Kidney (tissue), 13 donors: ENCODE measurements at regions not wholly inside any gene's neighbourhood (a gene's known extent, or its start where the extent isn't known, plus 50 kb on each side); places are given as distances from the start of the nearest gene placed in this dataset.

Experiments
- DNase-seq, 5 donors: peaks; one replicate each; pipeline ENCODE4 v3.0.0-alpha.2; 2013 to 2020
- FAIRE-seq: peaks from 2 replicates; lab custom pipeline; 2012; peaks lifted over from hg19 to GRCh38; lab: Jason Lieb, UNC
- H3K27ac ChIP-seq, 2 donors: one replicate each; pipeline ENCODE4 v1.7.0; 2013; ENCODE audit warnings: low read depth in 2 of 2, low read length in 2 of 2, inconsistent platforms in 1 of 2
- H3K27me3 ChIP-seq: one replicate; pipeline ENCODE4 v1.7.1; 2013; ENCODE audit warnings: low read length, inconsistent platforms; ENCODE audit not compliant: control insufficient read depth, insufficient read depth
- H3K36me3 ChIP-seq, 3 donors: one replicate each; pipeline versions ENCODE4 v1.7.0 to v1.7.1; 2013; ENCODE audit warnings: low read length in 3 of 3, control low read depth in 1 of 3, inconsistent platforms in 1 of 3; ENCODE audit not compliant: insufficient read depth in 3 of 3, control insufficient read depth in 2 of 3
- H3K4me1 ChIP-seq, 3 donors: one replicate each; pipeline versions ENCODE4 v1.7.0 to v1.7.1; 2013; ENCODE audit warnings: low read length in 3 of 3, inconsistent platforms in 1 of 3, low read depth in 1 of 3; ENCODE audit not compliant: control insufficient read depth in 2 of 3, insufficient read depth in 2 of 3
- H3K4me3 ChIP-seq, 3 donors: one replicate each; pipeline versions ENCODE4 v1.7.0 to v1.8.1; 2013; ENCODE audit warnings: low read length in 3 of 3, control low read depth in 1 of 3, inconsistent platforms in 1 of 3
- H3K9ac ChIP-seq, 3 donors: one replicate each; pipeline versions ENCODE4 v1.7.0 to v1.7.1; 2013; ENCODE audit warnings: low read length in 3 of 3, control low read depth in 1 of 3, inconsistent platforms in 1 of 3
- H3K9me3 ChIP-seq, 3 donors: one replicate each; pipeline versions ENCODE4 v1.7.0 to v1.7.1; 2013; ENCODE audit warnings: low read length in 3 of 3, control low read depth in 1 of 3, inconsistent platforms in 1 of 3; ENCODE audit not compliant: control insufficient read depth in 2 of 3, insufficient read depth in 1 of 3
- intact Hi-C: fragments of 100-400 bp; cut with DNase I; formaldehyde crosslinking; loops from one replicate; pipeline ENCODE4 v1.11.1; 2022
- TF ChIP-seq, protein P1 (sequence below): IDR thresholded peaks from 3 replicates; pipeline ENCODE4 v1.5.1; 2012; ENCODE audit warnings: mild to moderate bottlenecking, moderate library complexity, borderline replicate concordance; ENCODE audit not compliant: insufficient read depth; ENCODE audit errors: extremely low read depth
- donor health status: control.
- donor health status: control.
- donor health status: control.
- donor health status: control.
- donor health status: control.
- donor health status: DM: yes; HTN: yes; CAD: no.
- donor health status: Normal renal cell carcinoma (clear cell type).

DNA sequence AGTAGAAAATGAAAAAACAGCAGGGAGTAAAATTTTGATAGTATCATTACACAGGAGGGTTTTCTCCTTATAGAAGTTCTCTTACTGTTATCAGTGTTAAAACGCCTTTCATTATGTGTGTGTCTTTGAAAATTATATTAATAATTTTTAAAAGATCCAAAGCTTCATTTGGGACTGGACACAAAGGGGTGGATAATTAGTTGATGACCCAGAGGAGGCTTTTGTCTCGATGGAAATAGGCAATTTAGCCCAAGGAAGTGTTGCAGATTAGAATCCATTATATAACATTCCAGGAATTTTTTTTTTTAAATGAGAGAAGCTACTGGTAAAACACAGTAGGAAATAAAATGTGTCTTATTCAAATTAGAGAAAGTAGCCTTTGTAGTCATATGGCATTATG, 1339.3 kb downstream of the FSTL5 start:
- no peak for FAIRE-seq
- Histone ChIP-seq H3K4me3 (no peak overlapping the region), H3K27me3 (no peaks in the 10 kb centered on the region), H3K36me3 (no peaks in the 10 kb centered on the region), H3K4me1 (no peaks in the 10 kb centered on the region), H3K9ac (no peak overlapping the region), H3K9me3 (no peaks in the 10 kb centered on the region), H3K27ac (no peak overlapping the region)
- TF ChIP-seq, protein P1, sequence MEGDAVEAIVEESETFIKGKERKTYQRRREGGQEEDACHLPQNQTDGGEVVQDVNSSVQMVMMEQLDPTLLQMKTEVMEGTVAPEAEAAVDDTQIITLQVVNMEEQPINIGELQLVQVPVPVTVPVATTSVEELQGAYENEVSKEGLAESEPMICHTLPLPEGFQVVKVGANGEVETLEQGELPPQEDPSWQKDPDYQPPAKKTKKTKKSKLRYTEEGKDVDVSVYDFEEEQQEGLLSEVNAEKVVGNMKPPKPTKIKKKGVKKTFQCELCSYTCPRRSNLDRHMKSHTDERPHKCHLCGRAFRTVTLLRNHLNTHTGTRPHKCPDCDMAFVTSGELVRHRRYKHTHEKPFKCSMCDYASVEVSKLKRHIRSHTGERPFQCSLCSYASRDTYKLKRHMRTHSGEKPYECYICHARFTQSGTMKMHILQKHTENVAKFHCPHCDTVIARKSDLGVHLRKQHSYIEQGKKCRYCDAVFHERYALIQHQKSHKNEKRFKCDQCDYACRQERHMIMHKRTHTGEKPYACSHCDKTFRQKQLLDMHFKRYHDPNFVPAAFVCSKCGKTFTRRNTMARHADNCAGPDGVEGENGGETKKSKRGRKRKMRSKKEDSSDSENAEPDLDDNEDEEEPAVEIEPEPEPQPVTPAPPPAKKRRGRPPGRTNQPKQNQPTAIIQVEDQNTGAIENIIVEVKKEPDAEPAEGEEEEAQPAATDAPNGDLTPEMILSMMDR = no peak
- no peak for DNase-seq
- intact Hi-C loops = no loop called here

DNA sequence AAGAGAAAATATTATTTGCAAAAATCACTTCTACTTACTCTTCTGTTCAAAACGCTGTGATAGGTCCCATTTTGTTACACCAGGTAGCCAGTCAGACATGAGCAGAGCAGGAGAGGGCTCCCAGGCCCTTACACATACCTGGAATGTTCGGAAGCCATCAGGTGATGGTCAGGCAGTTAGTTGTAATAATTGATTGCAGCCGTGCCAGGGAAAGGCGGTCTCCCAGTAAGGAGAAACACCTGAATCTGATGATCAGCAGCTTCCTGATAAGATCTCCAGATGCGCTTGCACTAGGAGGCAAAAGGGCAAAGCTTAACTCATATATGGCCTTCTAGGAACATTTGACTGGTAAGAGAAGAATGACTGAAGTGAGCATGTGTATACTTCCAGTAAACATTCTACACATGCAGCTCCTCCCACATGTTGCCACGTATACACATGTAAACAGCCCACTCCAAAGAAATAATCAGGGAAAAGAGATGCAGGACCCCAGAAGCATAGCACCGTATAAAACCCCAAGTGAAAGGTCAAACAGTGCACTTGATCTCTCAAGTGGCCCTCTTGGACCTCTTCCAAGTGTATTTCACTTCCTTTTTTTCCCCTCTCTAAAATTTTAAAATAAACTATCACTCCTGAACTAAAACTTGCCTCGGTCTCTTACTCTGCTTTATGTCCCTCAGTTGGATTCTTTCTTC, 1338.0 kb downstream of the FSTL5 start:
- FAIRE-seq = no peak
- Histone ChIP-seq H3K9me3 (no peaks in the 10 kb centered on the region), H3K4me1 (no peaks in the 10 kb centered on the region), H3K27me3 (no peaks in the 10 kb centered on the region), H3K4me3 (no peak overlapping the region), H3K9ac (no peak overlapping the region), H3K27ac (no peak overlapping the region), H3K36me3 (no peaks in the 10 kb centered on the region)
- TF ChIP-seq, protein P1 = no peak
- intact Hi-C loops = no loop called here
- DNase-seq = no peak

DNA sequence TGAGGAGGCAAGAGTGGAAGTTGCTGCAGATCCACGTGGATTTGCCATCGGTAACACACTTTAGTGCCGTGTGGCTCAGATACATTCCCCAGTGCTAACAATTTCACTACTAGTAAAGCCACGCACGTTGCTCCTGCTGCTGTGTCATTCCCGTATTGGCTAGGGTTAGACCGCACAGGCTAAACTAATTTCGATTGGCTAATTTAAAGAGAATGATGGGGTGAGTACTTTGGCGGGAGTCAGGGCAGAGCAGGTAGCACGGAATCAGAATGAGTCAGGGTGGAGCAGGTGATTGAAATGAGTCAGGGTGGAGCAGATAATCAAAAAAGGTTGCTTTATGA, 1337.5 kb downstream of the FSTL5 start:
- H3K27ac ChIP-seq = no peak overlapping the region
- intact Hi-C loops = no loop called here

More for the DNA sequence above, 1337.5 kb downstream of the FSTL5 start:
- DNase-seq (no peak), FAIRE-seq (no peak)
- H3K9ac ChIP-seq = no peak overlapping the region
- TF ChIP-seq, protein P1 = no peak
- no peaks in the 10 kb centered on the region for H3K4me1 ChIP-seq
- no peaks in the 10 kb centered on the region for H3K36me3 ChIP-seq
- no peaks in the 10 kb centered on the region for H3K9me3 ChIP-seq
- no peak overlapping the region for H3K4me3 ChIP-seq
- H3K27me3 ChIP-seq = no peaks in the 10 kb centered on the region
